ENCODE measurements at regions not wholly inside any gene's neighbourhood (a gene's known extent, or its start where the extent isn't known, plus 50 kb on each side); places are given as distances from the start of the nearest gene placed in this dataset.

DNA sequence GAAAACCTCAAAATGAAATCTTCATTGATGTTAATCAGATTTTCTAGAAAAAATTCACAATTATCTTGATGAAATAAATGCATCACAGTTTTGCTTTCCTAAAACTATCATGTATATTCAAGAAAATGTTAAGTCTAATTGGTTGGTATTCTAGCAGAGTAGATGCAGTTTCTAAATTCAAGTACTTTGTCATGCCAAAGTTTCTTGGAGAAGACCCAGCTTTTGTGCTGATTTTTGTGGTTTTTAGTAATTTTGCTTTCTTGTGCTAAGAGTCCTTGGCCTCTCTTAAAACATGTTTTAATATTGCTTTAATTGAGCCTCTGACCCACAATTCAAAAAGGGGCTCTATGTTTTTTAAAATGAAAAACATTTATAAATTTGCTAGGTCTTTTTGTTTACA is 924.8 kb upstream of the PTPRD start:
- TF ChIP-seq, protein P1, sequence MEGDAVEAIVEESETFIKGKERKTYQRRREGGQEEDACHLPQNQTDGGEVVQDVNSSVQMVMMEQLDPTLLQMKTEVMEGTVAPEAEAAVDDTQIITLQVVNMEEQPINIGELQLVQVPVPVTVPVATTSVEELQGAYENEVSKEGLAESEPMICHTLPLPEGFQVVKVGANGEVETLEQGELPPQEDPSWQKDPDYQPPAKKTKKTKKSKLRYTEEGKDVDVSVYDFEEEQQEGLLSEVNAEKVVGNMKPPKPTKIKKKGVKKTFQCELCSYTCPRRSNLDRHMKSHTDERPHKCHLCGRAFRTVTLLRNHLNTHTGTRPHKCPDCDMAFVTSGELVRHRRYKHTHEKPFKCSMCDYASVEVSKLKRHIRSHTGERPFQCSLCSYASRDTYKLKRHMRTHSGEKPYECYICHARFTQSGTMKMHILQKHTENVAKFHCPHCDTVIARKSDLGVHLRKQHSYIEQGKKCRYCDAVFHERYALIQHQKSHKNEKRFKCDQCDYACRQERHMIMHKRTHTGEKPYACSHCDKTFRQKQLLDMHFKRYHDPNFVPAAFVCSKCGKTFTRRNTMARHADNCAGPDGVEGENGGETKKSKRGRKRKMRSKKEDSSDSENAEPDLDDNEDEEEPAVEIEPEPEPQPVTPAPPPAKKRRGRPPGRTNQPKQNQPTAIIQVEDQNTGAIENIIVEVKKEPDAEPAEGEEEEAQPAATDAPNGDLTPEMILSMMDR (IDR thresholded peaks at IDR 0.05; ENCODE audit: low read length) = no peak
- no peak for TF ChIP-seq EZH2 (optimal IDR thresholded peaks at IDR 0.05; ENCODE audit: low read depth, low read length)

Measured in MM.1S (cell line).